ENCODE measurements at regions not wholly inside any gene's neighbourhood (a gene's known extent, or its start where the extent isn't known, plus 50 kb on each side); places are given as distances from the start of the nearest gene placed in this dataset.

- DNase-seq, result no peak
These were observed 484.5 kb downstream of the NR2F1-AS1 start for GRCh38 chr5:93096561-93096960.

DNA sequence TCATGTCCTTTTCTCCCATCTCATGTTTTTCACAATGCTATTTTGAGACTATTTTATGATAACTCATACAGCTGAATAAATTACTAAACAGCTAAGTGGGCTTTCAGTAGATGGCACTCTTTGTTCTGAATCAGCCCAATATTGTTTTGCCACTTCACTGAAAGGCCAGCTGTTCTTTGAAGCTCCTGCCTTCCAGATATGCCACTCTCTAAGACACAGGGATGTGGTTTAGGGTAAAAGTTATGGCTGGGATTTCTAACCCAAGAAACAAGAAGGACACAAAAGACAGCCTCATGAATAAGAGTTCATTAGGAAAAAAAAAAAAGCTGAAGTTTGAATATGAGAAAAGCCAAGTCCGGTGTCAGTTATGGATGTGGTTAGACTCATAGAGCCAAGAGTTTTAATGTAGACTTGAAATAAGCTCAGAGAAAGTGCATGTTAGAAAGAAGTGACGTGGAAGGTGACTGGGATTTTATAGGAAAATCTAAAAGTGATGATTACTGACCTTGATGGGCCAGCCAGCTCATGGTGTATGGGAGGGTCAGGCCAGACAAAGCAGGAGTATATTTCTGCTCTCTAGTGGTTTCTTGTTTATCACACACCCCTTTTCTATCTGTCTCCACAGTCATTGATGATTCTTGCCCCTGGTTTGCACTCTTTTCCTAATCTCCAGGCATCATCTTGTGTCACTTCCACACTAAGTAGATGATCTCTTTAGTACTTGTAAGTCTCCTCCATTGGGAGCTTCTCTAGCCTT is 488.5 kb downstream of the NR2F1-AS1 start:
- DNase-seq, result no peak

DNA sequence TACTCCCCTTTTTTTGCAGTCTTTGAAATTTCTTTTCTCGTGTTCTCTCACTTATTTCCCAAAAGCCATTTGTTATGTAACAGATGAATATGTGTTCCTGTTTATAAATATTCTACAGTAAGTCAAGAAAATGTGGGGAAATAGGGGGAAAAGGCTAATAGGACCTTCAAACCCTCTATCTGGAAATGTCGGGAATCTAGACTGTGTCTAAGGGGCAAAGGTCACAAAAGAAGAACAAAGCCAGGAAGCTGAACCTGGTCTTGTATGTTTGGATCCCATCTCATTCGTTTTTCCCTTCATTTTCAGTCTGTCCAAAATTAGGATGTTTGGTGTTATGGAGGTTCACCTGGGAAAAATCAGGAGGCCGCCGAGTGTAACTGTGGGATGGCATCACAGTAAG is 490.3 kb downstream of the NR2F1-AS1 start:
- no peak for DNase-seq

GRCh38 chr5:93088592-93089389 is 492.2 kb downstream of the NR2F1-AS1 start:
- DNase-seq, result no peak

- no peak for DNase-seq
These were observed 493.7 kb downstream of the NR2F1-AS1 start for GRCh38 chr5:93087326-93087725.

DNA sequence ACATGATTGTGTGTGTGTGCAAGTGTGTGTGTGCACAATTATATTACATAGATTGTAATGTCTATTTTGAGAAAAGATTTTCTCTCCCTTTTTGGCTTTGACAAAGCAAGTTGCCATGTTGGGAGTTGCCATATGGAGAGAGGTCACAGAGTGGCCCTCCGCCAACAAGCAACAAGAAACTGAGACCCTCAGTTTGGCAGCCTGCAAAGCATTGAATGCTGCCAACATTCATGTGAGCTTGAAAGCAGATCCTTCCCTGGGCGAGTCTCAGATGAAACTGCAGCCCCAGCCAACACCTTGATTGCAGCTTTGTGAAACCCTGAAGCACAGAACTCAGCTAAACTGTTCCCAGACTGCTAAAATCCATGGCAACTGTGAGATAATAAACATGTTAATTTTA is 498.0 kb downstream of the NR2F1-AS1 start:
- DNase-seq, result no peak

DNA sequence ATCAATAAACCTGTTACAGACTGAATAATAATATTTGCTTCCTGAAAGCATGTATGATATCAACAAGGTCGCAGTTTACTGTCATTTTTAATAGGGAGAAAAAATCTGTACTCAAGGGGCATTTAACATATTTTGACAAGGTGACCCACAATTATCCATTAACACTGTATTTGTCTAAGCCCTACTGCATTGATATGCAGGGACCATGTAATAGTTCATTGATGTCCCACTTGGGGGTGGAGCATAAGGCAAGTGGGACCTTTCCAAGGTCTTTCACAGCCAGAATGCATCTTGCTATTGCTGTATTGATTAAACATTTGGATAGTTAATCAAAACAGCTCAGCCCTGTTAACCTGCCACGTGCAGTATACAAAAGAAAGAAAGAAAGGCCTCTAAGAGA is 502.0 kb downstream of the NR2F1-AS1 start:
- no peak for DNase-seq

DNA sequence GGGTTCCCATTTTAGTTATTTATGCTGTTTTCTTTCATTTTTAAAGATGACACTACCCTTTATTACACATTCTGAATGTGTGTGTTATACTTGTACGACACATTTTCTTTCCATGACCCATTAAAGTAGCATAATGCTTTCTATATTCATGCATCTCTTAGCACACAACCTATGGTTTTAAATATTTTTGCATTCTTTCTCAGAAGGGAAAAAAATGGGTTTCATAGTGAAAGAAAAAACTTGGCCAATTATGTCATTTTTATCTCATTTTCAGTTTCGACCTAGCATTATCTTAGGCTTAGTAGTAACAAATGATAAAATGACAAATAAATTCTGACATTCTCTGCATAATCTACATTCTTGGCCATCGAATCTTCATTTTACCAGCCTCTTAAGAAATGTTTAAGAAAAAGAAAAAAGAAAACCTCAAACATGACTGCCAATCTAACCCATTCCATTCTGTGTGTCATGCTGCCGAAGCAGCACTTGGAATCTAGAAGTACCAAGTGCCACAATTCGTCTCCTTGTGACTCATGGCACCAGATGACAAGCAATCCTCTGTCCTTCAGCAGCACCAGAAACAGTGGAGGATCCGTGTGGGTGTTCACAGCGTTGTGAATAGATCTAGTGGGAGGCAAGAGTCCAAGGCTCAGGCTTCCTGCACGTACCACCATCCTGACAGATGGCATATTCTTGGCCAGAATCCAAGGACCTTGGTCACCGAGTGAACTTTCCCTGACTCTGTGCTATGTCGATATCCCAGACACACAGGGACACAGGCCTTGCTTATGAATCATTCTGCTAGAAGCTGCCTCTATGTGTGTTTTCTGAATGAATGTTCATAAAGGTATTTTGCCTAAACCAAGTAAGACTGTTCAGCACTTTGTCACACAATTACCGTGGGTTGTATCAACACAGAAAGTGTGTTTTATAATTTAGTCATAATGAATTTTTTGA is 502.7 kb downstream of the NR2F1-AS1 start:
- DNase-seq, result peak; percentile 87

DNA sequence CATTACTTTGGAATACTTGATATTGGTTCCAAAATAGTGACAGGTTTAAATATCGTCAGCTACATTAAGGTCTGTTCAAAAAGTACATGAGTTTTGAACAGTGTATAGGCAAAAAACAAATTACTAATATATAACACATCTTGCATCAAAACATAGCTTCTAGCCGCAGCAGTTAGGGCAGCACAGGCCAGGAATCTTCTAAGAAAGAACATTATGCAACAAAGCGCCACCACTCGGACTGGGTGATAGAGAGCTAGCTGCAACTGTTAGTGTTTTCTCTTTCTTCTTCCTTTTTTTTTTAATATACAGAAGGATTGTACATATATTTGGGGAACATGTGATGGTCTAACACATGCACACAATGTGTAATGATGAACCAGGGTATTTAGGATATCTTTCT is 504.5 kb downstream of the NR2F1-AS1 start:
- DNase-seq, result no peak

GRCh38 chr5:93076096-93076495 is 504.9 kb downstream of the NR2F1-AS1 start:
- DNase-seq, result no peak

GRCh38 chr5:93073547-93073946 is 507.5 kb downstream of the NR2F1-AS1 start:
- no peak for DNase-seq

DNA sequence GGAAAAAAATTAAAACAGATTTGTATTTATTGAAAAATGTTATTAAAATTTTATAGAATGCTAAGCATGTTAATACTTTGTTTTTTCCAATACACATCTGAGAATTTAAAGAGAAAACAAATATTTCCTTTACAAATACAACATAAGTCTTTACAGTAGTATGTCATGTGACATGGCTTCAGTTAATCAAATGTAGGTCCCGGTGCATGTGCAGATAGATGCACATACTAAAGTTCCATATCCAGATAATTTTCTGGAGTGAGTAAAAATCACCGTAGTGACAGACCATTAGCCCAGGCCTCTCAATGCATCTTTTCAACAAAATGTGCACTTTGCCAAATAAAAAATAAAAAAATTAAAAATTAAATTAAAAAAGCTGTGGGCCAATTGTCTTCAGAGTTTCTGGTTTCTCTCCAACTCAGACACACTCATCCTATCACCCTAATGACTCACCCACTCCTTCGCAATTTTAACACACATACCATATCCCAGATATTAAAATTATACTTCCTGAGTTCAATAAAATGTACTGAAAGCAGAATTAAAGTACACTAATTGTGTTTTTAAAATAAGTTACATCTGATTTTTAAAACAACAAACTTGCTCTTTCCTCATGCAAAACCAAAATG is 508.1 kb downstream of the NR2F1-AS1 start:
- no peak for DNase-seq

DNA sequence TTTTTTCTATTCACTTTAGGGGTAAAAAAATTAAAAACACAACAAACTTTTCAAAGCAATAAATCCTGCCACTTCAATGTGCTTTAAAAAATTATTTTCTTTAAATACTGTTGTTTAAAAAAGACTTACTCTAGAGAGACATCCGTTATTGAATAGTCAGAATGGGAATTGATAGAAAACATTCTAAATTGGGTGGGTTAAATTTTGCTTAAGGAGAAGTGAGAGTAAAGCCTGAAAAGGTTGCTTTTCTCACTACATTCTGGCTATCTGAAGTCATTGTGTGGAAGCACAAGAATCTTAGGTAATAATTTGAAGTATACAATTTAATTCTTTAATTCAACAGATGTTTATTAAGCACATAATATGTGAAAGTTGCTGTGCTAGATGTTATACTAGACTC is 509.3 kb downstream of the NR2F1-AS1 start:
- no peak for DNase-seq

GRCh38 chr5:93070938-93071337 is 510.1 kb downstream of the NR2F1-AS1 start:
- no peak for DNase-seq

DNA sequence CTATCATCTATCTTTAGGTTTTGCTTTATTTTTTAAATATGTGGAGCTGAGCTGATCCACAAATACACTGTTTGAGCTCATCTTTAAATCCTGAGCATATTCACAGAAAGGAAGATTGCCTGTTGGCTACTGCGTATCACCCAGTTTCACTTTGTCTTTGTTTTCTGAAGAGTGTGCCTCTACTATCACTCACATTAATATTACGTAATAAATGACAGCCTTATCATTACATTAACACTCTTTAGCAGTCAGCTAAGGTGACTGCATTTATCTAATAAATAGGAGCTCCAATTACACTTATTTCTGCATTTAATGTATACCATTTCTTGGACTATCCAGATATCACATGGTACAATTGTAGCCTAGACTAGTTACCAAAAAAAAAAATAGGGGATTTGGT is 511.7 kb downstream of the NR2F1-AS1 start:
- DNase-seq, result no peak

- DNase-seq, result no peak
These were observed 518.5 kb downstream of the NR2F1-AS1 start for GRCh38 chr5:93062548-93062947.

- DNase-seq, result no peak
These were observed 522.7 kb downstream of the NR2F1-AS1 start for GRCh38 chr5:93058309-93058708.

DNA sequence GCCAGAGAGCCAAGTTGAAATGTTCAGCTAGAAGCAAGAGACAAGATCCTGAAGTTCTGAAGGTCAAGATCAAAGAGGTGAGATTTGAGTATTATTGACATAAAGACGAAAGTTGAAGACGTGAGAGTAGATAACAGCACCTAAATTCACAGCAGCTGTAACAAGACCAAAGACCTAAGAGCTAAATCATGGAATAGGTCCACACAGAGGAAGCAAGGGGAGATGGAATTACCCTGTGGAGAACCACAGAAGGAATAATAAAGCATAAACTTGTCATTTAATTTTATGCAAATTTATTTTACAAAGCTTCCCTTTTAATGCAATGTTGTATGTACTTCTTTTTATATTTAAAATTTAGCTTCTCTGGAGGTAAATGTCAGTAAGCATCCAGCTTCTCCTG is 523.7 kb downstream of the NR2F1-AS1 start:
- DNase-seq, result no peak

DNA sequence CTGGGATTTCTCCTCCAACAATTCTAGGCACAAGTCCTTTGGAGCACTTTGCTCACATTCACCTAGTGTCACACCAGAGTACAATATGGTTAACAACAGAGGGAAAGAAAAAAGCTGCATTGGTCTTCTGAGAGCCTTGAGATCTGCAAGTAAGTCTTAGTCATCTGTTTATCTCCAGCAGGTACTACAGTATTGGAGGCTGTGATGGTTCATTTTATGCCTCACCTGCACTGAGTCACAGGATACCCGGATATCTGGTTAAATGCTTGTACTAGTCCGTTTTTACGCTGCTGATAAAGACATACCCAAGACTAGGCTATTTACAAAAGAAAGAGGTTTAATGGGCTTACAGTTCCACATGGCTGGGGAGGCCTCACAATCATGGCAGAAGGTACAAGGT is 525.0 kb downstream of the NR2F1-AS1 start:
- DNase-seq, result no peak

- DNase-seq, result no peak
These were observed 525.5 kb downstream of the NR2F1-AS1 start for GRCh38 chr5:93055561-93055960.

DNA sequence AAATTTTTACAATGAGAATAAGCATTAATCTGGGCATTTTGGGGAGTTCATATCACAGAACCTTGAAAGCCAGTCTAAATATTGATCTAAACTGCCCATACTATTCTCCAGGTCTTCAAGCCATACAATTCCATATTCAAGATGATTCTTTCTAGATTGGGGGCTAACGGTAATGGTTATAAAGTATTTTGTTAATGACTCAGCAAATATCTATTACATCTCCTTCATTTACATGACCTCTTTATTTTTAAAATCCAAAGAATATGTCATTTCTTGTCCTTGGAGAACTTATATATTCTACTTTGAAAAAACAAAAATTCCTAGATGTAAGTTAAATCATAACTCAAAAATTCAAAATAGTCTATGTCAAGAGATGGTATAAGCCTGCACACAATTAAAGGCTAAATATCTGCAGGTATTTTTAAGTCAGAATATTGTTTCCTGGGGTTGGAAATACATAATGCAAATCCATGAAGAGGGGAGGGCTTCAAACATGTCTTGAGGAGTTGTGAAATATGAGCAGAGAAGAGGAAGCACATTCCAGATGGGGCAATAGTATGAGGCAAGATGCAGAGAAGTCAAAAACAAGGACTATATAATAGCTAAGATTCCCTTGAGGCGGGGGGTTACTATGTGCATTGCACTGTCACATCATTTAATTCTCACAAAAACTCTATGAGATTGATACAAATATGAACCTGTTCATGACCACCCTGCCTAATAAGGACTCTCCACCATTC is 526.4 kb downstream of the NR2F1-AS1 start:
- DNase-seq, result no peak

DNA sequence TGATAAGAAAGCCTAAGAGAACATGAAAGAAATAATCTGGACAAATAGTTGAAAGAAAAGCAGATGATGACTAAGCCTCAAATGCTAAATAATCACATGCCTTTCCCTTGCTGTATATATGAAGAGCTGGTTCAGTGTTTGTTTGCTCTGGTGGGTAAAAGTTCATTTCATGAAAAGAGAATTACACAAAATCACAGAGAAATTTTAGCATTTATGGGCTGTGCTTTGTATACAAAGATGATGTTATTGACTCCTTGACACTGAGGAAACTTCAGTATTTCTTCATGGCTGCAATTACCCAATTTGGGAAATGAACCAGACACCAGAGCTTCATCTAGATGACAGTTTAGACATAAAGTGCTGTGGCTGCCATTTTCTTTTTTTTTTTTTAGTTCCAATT is 527.2 kb downstream of the NR2F1-AS1 start:
- DNase-seq, result no peak
